ENCODE measurements at regions not wholly inside any gene's neighbourhood (a gene's known extent, or its start where the extent isn't known, plus 50 kb on each side); places are given as distances from the start of the nearest gene placed in this dataset.
"Not testable (repeated sequence)": the region's sequence is repeated elsewhere in the genome, so short reads cannot be mapped to it uniquely, and the experiment has no call there.

DNA sequence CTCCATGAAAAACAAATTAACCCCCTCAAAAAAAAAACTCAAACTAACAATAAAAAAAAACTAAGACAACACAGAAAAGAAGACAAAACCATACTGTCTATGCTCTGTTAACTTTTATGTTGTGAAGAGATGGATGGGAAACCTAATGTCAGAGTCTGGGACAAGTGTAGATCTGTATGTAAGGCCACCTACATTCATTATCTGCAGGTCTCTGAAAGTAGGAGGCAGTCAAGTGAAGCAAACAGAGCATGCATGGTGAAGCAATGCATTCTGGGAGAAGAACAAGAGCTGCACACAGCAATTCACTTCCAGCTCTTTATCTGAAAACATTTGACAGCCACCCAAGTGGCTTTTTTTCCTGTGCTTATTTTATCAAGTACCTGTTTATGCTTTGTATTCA, 452.0 kb downstream of the EPHA7 start:
- no peaks in the 10 kb centered on the region for H3K27me3 ChIP-seq (replicated peaks in 2 of 5; ENCODE audit: control insufficient read depth in 4 of 5, insufficient read depth in 5 of 5, low read length in 4 of 5)
- H3K9me3 ChIP-seq (ENCODE audit: control extremely low read depth in 1 of 5, control insufficient read depth in 4 of 5, insufficient read depth in 2 of 5, low read depth in 1 of 5, low read length in 4 of 5) = no peaks in the 10 kb centered on the region
- H3K4me3 ChIP-seq (ENCODE audit: control insufficient read depth in 1 of 7, extremely low read depth in 1 of 7, insufficient read depth in 4 of 7, low read depth in 2 of 7, low read length in 6 of 7) = no peak overlapping the region
- ChIA-PET POLR2A (no interaction called here), CTCF (no interaction called here)
- no peak overlapping the region for H3K27ac ChIP-seq (ENCODE audit: insufficient read depth in 1 of 2, low read depth in 1 of 2, low read length in 2 of 2, poor library complexity in 1 of 2, severe bottlenecking in 2 of 2)
- no peaks in the 10 kb centered on the region for H3K4me1 ChIP-seq (ENCODE audit: control extremely low read depth in 1 of 4, control insufficient read depth in 4 of 4, insufficient read depth in 4 of 4, low read length in 3 of 4)
- no peak for DNase-seq
- no peaks in the 10 kb centered on the region for H3K36me3 ChIP-seq (ENCODE audit: control insufficient read depth in 4 of 4, insufficient read depth in 4 of 4, low read length in 3 of 4)

- Histone ChIP-seq H3K4me1 (ENCODE audit: control extremely low read depth in 1 of 4, control insufficient read depth in 4 of 4, insufficient read depth in 4 of 4, low read length in 3 of 4) (no peaks in the 10 kb centered on the region), H3K27ac (ENCODE audit: insufficient read depth in 1 of 2, low read depth in 1 of 2, low read length in 2 of 2, poor library complexity in 1 of 2, severe bottlenecking in 2 of 2) (no peak overlapping the region), H3K9me3 (ENCODE audit: control extremely low read depth in 1 of 5, control insufficient read depth in 4 of 5, insufficient read depth in 2 of 5, low read depth in 1 of 5, low read length in 4 of 5) (peaks cover 0 to 5% (median 0%) of the 10 kb centered on the region in 5 experiments), H3K4me3 (ENCODE audit: control insufficient read depth in 1 of 7, extremely low read depth in 1 of 7, insufficient read depth in 4 of 7, low read depth in 2 of 7, low read length in 6 of 7) (no peak overlapping the region), H3K27me3 (replicated peaks in 2 of 5; ENCODE audit: control insufficient read depth in 4 of 5, insufficient read depth in 5 of 5, low read length in 4 of 5) (no peaks in the 10 kb centered on the region), H3K36me3 (ENCODE audit: control insufficient read depth in 4 of 4, insufficient read depth in 4 of 4, low read length in 3 of 4) (no peaks in the 10 kb centered on the region)
- no CpG with 5 or more reads among the region's 1 CpG for WGBS (ENCODE audit: insufficient coverage)
- POLR2A ChIA-PET = no interaction called here
- CTCF ChIA-PET = no interaction called here
- DNase-seq = no peak
Observed at GRCh38 chr6:92962846-92963245, 456.5 kb downstream of the EPHA7 start.

DNA sequence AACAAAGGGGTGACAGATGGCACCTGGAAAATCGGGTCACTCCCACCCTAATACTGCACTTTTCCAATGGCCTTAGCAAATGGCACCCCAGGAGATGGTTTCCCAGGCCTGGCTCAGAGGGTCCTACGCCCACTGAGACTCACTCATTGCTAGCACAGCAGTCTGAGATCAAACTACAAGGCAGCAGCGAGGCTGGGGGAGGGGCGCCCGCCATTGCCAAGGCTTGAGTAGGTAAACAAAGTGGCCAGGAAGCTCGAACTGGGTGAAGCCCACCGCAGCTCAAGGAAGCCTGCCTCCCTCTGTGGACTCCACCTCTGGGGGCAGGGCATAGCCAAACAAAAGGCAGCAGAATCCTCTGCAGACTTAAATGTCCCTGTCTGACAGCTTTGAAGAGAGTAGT, 467.2 kb downstream of the EPHA7 start:
- POLR2A ChIA-PET; H3K4me3 ChIP-seq (ENCODE audit: control insufficient read depth in 1 of 7, extremely low read depth in 1 of 7, insufficient read depth in 4 of 7, low read depth in 2 of 7, low read length in 6 of 7): not testable (repeated sequence)

GRCh38 chr6:92945799-92946198, 473.6 kb downstream of the EPHA7 start:
- H3K27me3 ChIP-seq (replicated peaks in 2 of 5; ENCODE audit: control insufficient read depth in 4 of 5, insufficient read depth in 5 of 5, low read length in 4 of 5) = no peaks in the 10 kb centered on the region
- no peak for DNase-seq
- no peaks in the 10 kb centered on the region for H3K4me1 ChIP-seq (ENCODE audit: control extremely low read depth in 1 of 4, control insufficient read depth in 4 of 4, insufficient read depth in 4 of 4, low read length in 3 of 4)
- no peak overlapping the region for H3K4me3 ChIP-seq (ENCODE audit: control insufficient read depth in 1 of 7, extremely low read depth in 1 of 7, insufficient read depth in 4 of 7, low read depth in 2 of 7, low read length in 6 of 7)
- ChIA-PET POLR2A (no interaction called here), CTCF (interaction anchor here (0.9 to 1.6 kb wide), 2 partner anchors 18 to 189 kb away, joined by 3 read pairs; no protein-coding TSS in a partner anchor)
- no peaks in the 10 kb centered on the region for H3K36me3 ChIP-seq (ENCODE audit: control insufficient read depth in 4 of 4, insufficient read depth in 4 of 4, low read length in 3 of 4)
- no peak overlapping the region for H3K27ac ChIP-seq (ENCODE audit: insufficient read depth in 1 of 2, low read depth in 1 of 2, low read length in 2 of 2, poor library complexity in 1 of 2, severe bottlenecking in 2 of 2)
- 96% methylated on average over 2 of the region's 3 CpGs for WGBS (ENCODE audit: insufficient coverage)
- H3K9me3 ChIP-seq (ENCODE audit: control extremely low read depth in 1 of 5, control insufficient read depth in 4 of 5, insufficient read depth in 2 of 5, low read depth in 1 of 5, low read length in 4 of 5) = no peaks in the 10 kb centered on the region

More for the DNA sequence above, 467.2 kb downstream of the EPHA7 start:
- H3K9me3 ChIP-seq (ENCODE audit: control extremely low read depth in 1 of 5, control insufficient read depth in 4 of 5, insufficient read depth in 2 of 5, low read depth in 1 of 5, low read length in 4 of 5); H3K4me1 ChIP-seq (ENCODE audit: control extremely low read depth in 1 of 4, control insufficient read depth in 4 of 4, insufficient read depth in 4 of 4, low read length in 3 of 4); DNase-seq; CTCF ChIA-PET; H3K27ac ChIP-seq (ENCODE audit: insufficient read depth in 1 of 2, low read depth in 1 of 2, low read length in 2 of 2, poor library complexity in 1 of 2, severe bottlenecking in 2 of 2); H3K36me3 ChIP-seq (ENCODE audit: control insufficient read depth in 4 of 4, insufficient read depth in 4 of 4, low read length in 3 of 4); H3K27me3 ChIP-seq (replicated peaks in 2 of 5; ENCODE audit: control insufficient read depth in 4 of 5, insufficient read depth in 5 of 5, low read length in 4 of 5): not testable (repeated sequence)
- WGBS (ENCODE audit: insufficient coverage) = 71% methylated on average over 1 of the region's 7 CpGs

- DNase-seq = no peak
- no CpG with 5 or more reads among the region's 1 CpG for WGBS (ENCODE audit: insufficient coverage)
- H3K27ac ChIP-seq (ENCODE audit: insufficient read depth in 1 of 2, low read depth in 1 of 2, low read length in 2 of 2, poor library complexity in 1 of 2, severe bottlenecking in 2 of 2) = no peak overlapping the region
Observed at GRCh38 chr6:92944132-92944531, 475.2 kb downstream of the EPHA7 start.

DNA sequence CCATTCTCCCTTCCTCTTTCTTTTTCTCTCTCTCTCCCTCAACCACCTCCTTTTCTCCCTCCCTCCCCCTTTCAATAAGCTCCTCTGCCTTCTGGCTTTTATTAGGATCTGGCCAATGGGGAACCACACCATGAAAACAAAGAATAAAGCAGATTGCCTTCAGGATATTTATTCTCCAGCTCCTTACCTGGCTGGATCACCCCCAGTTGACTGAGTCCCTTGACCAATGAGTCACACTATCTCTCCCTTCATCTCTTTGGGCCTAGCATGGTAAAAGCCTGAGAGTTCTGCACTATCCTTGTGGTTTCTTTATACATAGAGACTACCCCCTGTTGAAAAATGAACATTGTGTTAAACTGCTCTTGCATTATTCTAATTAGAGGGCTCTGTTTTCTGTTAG, 476.8 kb downstream of the EPHA7 start:
- POLR2A ChIA-PET = no interaction called here
- no peaks in the 10 kb centered on the region for H3K27me3 ChIP-seq (replicated peaks in 2 of 5; ENCODE audit: control insufficient read depth in 4 of 5, insufficient read depth in 5 of 5, low read length in 4 of 5)
- no peak for DNase-seq
- CTCF ChIA-PET = no interaction called here
- H3K36me3 ChIP-seq (ENCODE audit: control insufficient read depth in 4 of 4, insufficient read depth in 4 of 4, low read length in 3 of 4) = no peaks in the 10 kb centered on the region
- H3K4me1 ChIP-seq (ENCODE audit: control extremely low read depth in 1 of 4, control insufficient read depth in 4 of 4, insufficient read depth in 4 of 4, low read length in 3 of 4) = no peaks in the 10 kb centered on the region
- no peak overlapping the region for H3K27ac ChIP-seq (ENCODE audit: insufficient read depth in 1 of 2, low read depth in 1 of 2, low read length in 2 of 2, poor library complexity in 1 of 2, severe bottlenecking in 2 of 2)
- H3K4me3 ChIP-seq (ENCODE audit: control insufficient read depth in 1 of 7, extremely low read depth in 1 of 7, insufficient read depth in 4 of 7, low read depth in 2 of 7, low read length in 6 of 7) = no peak overlapping the region
- no peaks in the 10 kb centered on the region for H3K9me3 ChIP-seq (ENCODE audit: control extremely low read depth in 1 of 5, control insufficient read depth in 4 of 5, insufficient read depth in 2 of 5, low read depth in 1 of 5, low read length in 4 of 5)

More at GRCh38 chr6:92944132-92944531, 475.2 kb downstream of the EPHA7 start:
- Histone ChIP-seq H3K4me1 (ENCODE audit: control extremely low read depth in 1 of 4, control insufficient read depth in 4 of 4, insufficient read depth in 4 of 4, low read length in 3 of 4) (no peaks in the 10 kb centered on the region), H3K36me3 (ENCODE audit: control insufficient read depth in 4 of 4, insufficient read depth in 4 of 4, low read length in 3 of 4) (no peaks in the 10 kb centered on the region), H3K4me3 (ENCODE audit: control insufficient read depth in 1 of 7, extremely low read depth in 1 of 7, insufficient read depth in 4 of 7, low read depth in 2 of 7, low read length in 6 of 7) (no peak overlapping the region), H3K27me3 (replicated peaks in 2 of 5; ENCODE audit: control insufficient read depth in 4 of 5, insufficient read depth in 5 of 5, low read length in 4 of 5) (no peaks in the 10 kb centered on the region), H3K9me3 (ENCODE audit: control extremely low read depth in 1 of 5, control insufficient read depth in 4 of 5, insufficient read depth in 2 of 5, low read depth in 1 of 5, low read length in 4 of 5) (no peaks in the 10 kb centered on the region)
- POLR2A ChIA-PET = no interaction called here
- CTCF ChIA-PET = interaction anchor here (1.6 kb wide), 1 partner anchor 20 kb away, joined by 3 read pairs; no protein-coding TSS in a partner anchor

DNA sequence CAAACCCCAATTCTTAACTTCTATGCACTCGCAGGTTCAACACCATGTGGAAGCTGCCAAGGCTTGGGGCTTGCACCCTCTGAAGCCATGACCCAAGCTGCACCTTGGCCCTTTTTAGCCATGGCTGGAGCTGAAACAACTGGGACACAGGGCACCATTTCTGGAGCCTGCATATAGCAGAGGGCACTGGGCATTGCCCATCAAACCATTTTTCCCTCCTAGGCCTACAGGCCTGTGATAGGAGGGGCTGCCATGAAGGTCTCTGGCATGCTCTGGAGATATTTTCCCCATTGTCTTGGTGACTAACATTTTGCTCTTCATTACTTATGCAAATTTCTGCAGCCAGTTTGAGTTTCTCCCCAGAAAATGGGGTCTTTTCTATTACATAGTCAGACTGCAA, 484.7 kb downstream of the EPHA7 start:
- H3K4me1 ChIP-seq (ENCODE audit: control extremely low read depth in 1 of 4, control insufficient read depth in 4 of 4, insufficient read depth in 4 of 4, low read length in 3 of 4) = no peaks in the 10 kb centered on the region
- H3K4me3 ChIP-seq (ENCODE audit: control insufficient read depth in 1 of 7, extremely low read depth in 1 of 7, insufficient read depth in 4 of 7, low read depth in 2 of 7, low read length in 6 of 7) = no peak overlapping the region
- H3K27ac ChIP-seq (ENCODE audit: insufficient read depth in 1 of 2, low read depth in 1 of 2, low read length in 2 of 2, poor library complexity in 1 of 2, severe bottlenecking in 2 of 2) = no peak overlapping the region
- DNase-seq = no peak
- 100% methylated on average over 1 of the region's 1 CpG for WGBS (ENCODE audit: insufficient coverage)
- H3K36me3 ChIP-seq (ENCODE audit: control insufficient read depth in 4 of 4, insufficient read depth in 4 of 4, low read length in 3 of 4) = no peaks in the 10 kb centered on the region
- POLR2A ChIA-PET = no interaction called here
- H3K9me3 ChIP-seq (ENCODE audit: control extremely low read depth in 1 of 5, control insufficient read depth in 4 of 5, insufficient read depth in 2 of 5, low read depth in 1 of 5, low read length in 4 of 5) = no peaks in the 10 kb centered on the region
- CTCF ChIA-PET = interaction anchor here (0.9 kb wide), 1 partner anchor 11 kb away, joined by 3 read pairs; no protein-coding TSS in a partner anchor
- no peaks in the 10 kb centered on the region for H3K27me3 ChIP-seq (replicated peaks in 2 of 5; ENCODE audit: control insufficient read depth in 4 of 5, insufficient read depth in 5 of 5, low read length in 4 of 5)

Data from common myeloid progenitor, CD34-positive (primary cell).